Neural progenitor cell (in vitro differentiated cells): ENCODE measurements at regions not wholly inside any gene's neighbourhood (a gene's known extent, or its start where the extent isn't known, plus 50 kb on each side); places are given as distances from the start of the nearest gene placed in this dataset.
A peak's percentile ranks its signal among the peaks of the same experiment; 100 is the strongest.

Experiments used
- DNase-seq: peaks from one replicate; pipeline ENCODE4 v3.0.0-alpha.2; 2016; ENCODE audit warnings: low spot score
- H2AFZ ChIP-seq: fragments of 200-600 bp; sonication (generic); replicated peaks from 2 replicates; pipeline ENCODE4 v1.6.1; 2016; ENCODE audit warnings: antibody characterized with exemption
- H3F3A ChIP-seq: fragments of 200-600 bp; sonication (generic); 2 replicates; pipeline ENCODE4 v1.6.1; 2016; ENCODE audit warnings: antibody characterized with exemption, low read depth
- H3K27ac ChIP-seq: fragments of 200-600 bp; sonication (generic); 2 replicates; pipeline ENCODE4 v1.5.1; 2016; ENCODE audit warnings: mild to moderate bottlenecking
- H3K27me3 ChIP-seq: fragments of 200-600 bp; sonication (generic); 2 replicates; pipeline ENCODE4 v1.6.1; 2016; ENCODE audit warnings: mild to moderate bottlenecking, moderate library complexity
- H3K36me3 ChIP-seq: fragments of 200-600 bp; sonication (generic); 2 replicates; pipeline ENCODE4 v1.5.1; 2016
- H3K4me1 ChIP-seq: fragments of 200-600 bp; sonication (generic); 2 replicates; pipeline ENCODE4 v1.6.1; 2016; ENCODE audit warnings: mixed run types
- H3K4me2 ChIP-seq: fragments of 200-600 bp; sonication (generic); 2 replicates; pipeline ENCODE4 v1.6.1; 2016
- H3K4me3 ChIP-seq: fragments of 200-600 bp; sonication (generic); 2 replicates; pipeline ENCODE4 v1.5.1; 2016
- H3K79me2 ChIP-seq: fragments of 200-600 bp; sonication (generic); 2 replicates; pipeline ENCODE4 v1.6.1; 2016; ENCODE audit warnings: low read depth
- H3K9ac ChIP-seq: fragments of 200-600 bp; sonication (generic); 2 replicates; pipeline ENCODE4 v1.6.1; 2016
- H3K9me3 ChIP-seq: fragments of 200-600 bp; sonication (generic); 2 replicates; pipeline ENCODE4 v1.5.1; 2016; ENCODE audit warnings: low read depth
- H4K20me1 ChIP-seq: fragments of 200-600 bp; sonication (generic); 2 replicates; pipeline ENCODE4 v1.6.1; 2016; ENCODE audit warnings: low read depth
- H3K27ac Mint-ChIP-seq: 3 replicates; pipeline ENCODE4 v1.8.0; 2021; ENCODE audit warnings: mixed read lengths
- H3K27me3 Mint-ChIP-seq: 2 replicates; pipeline ENCODE4 v1.8.0; 2022; ENCODE audit warnings: low read depth, mild to moderate bottlenecking, inconsistent platforms, moderate library complexity, mixed read lengths; ENCODE audit not compliant: insufficient read depth
- H3K36me3 Mint-ChIP-seq: 3 replicates; pipeline ENCODE4 v1.8.0; 2021; ENCODE audit warnings: mixed read lengths
- H3K4me1 Mint-ChIP-seq: 3 replicates; pipeline ENCODE4 v1.8.0; 2021; ENCODE audit warnings: mixed read lengths
- H3K4me3 Mint-ChIP-seq: 3 replicates; pipeline ENCODE4 v1.8.0; 2021; ENCODE audit warnings: mild to moderate bottlenecking, moderate library complexity, mixed read lengths
- H3K9me3 Mint-ChIP-seq: 3 replicates; pipeline ENCODE4 v1.8.0; 2020; ENCODE audit warnings: mixed read lengths
- CTCF ChIP-seq: fragments of 200-600 bp; sonication (generic); IDR thresholded peaks from 2 replicates; pipeline ENCODE4 v1.5.1; 2017; ENCODE audit warnings: antibody characterized with exemption, mild to moderate bottlenecking
- EZH2 ChIP-seq: fragments of 200-600 bp; sonication (generic); IDR thresholded peaks from 2 replicates; pipeline ENCODE4 v1.6.1; 2017; ENCODE audit warnings: antibody characterized with exemption, mild to moderate bottlenecking, moderate library complexity
- EZH2phosphoT487 ChIP-seq: fragments of 200-600 bp; sonication (generic); IDR thresholded peaks from 2 replicates; pipeline ENCODE4 v1.6.1; 2017; ENCODE audit warnings: antibody characterized with exemption

- Histone ChIP-seq H4K20me1 (no peaks in the 10 kb centered on the region), H3K79me2 (no peaks in the 10 kb centered on the region), H3K4me2 (no peak overlapping the region), H3K27ac (no peak overlapping the region), H3K9me3 (peaks cover 10% of the 10 kb centered on the region), H3F3A (peaks cover 34% of the 10 kb centered on the region), H3K27me3 (peaks cover 40% of the 10 kb centered on the region), H3K36me3 (no peaks in the 10 kb centered on the region), H2AFZ (no peak overlapping the region), H3K4me3 (no peak overlapping the region), H3K4me1 (no peaks in the 10 kb centered on the region), H3K9ac (no peak overlapping the region)
- Mint-ChIP-seq H3K27ac (no peak overlapping the region), H3K36me3 (peaks cover 3% of the 10 kb centered on the region), H3K27me3 (peaks cover 13% of the 10 kb centered on the region), H3K4me1 (peaks cover 10% of the 10 kb centered on the region), H3K4me3 (peak overlapping the region; percentile 84), H3K9me3 (peaks cover 32% of the 10 kb centered on the region)
- TF ChIP-seq CTCF (no peak), EZH2phosphoT487 (no peak), EZH2 (no peak)
- no peak for DNase-seq
These were observed 182.0 kb downstream of the GPX5 start for GRCh38 chr6:28707387-28708282.

GRCh38 chr6:28709478-28710349 lies 184.0 kb downstream of the GPX5 start:
- Histone ChIP-seq H3K36me3 (no peaks in the 10 kb centered on the region), H3F3A (peaks cover 48% of the 10 kb centered on the region), H3K27ac (no peak overlapping the region), H3K9me3 (peaks cover 10% of the 10 kb centered on the region), H3K4me1 (no peaks in the 10 kb centered on the region), H3K4me2 (peak overlapping the region; percentile 87), H2AFZ (peak overlapping the region; percentile 77), H3K9ac (no peak overlapping the region), H3K4me3 (peak overlapping the region; percentile 63), H3K79me2 (no peaks in the 10 kb centered on the region), H3K27me3 (peaks cover 49% of the 10 kb centered on the region), H4K20me1 (no peaks in the 10 kb centered on the region)
- H3K27me3 Mint-ChIP-seq: peaks cover 11% of the 10 kb centered on the region
- no peak for TF ChIP-seq EZH2
- TF ChIP-seq CTCF: no peak
- peak overlapping the region; percentile 84 for H3K4me3 Mint-ChIP-seq
- H3K9me3 Mint-ChIP-seq: peaks cover 32% of the 10 kb centered on the region
- peak; percentile 84 for DNase-seq
- H3K4me1 Mint-ChIP-seq: peaks cover 10% of the 10 kb centered on the region
- no peak overlapping the region for H3K27ac Mint-ChIP-seq
- peaks cover 3% of the 10 kb centered on the region for H3K36me3 Mint-ChIP-seq

GRCh38 chr6:28710466-28711191 lies 184.9 kb downstream of the GPX5 start:
- peak overlapping the region; percentile 63 for H3K4me3 ChIP-seq
- Mint-ChIP-seq H3K36me3 (peaks cover 3% of the 10 kb centered on the region), H3K27me3 (peaks cover 11% of the 10 kb centered on the region), H3K4me1 (peaks cover 10% of the 10 kb centered on the region), H3K9me3 (peaks cover 32% of the 10 kb centered on the region), H3K27ac (no peak overlapping the region), H3K4me3 (peak overlapping the region; percentile 84)
- peak overlapping the region; percentile 87 for H3K4me2 ChIP-seq
- no peaks in the 10 kb centered on the region for H3K79me2 ChIP-seq
- no peak overlapping the region for H3K9ac ChIP-seq
- H3K36me3 ChIP-seq: no peaks in the 10 kb centered on the region
- DNase-seq: peak; percentile 49
- H3K27me3 ChIP-seq: peaks cover 49% of the 10 kb centered on the region
- no peak for TF ChIP-seq CTCF
- TF ChIP-seq EZH2phosphoT487: no peak
- TF ChIP-seq EZH2: no peak
- no peaks in the 10 kb centered on the region for H3K4me1 ChIP-seq
- H3F3A ChIP-seq: peaks cover 48% of the 10 kb centered on the region
- H4K20me1 ChIP-seq: no peaks in the 10 kb centered on the region
- H2AFZ ChIP-seq: peak overlapping the region; percentile 77
- H3K27ac ChIP-seq: no peak overlapping the region
- H3K9me3 ChIP-seq: peaks cover 10% of the 10 kb centered on the region
